ENCODE measurements at regions not wholly inside any gene's neighbourhood (a gene's known extent, or its start where the extent isn't known, plus 50 kb on each side); places are given as distances from the start of the nearest gene placed in this dataset.

- TF ChIP-seq CTCF (IDR thresholded peaks at IDR 0.05) (no peak), POLR2A (IDR thresholded peaks at IDR 0.05; ENCODE audit: low read length) (no peak), NR3C1 (IDR thresholded peaks at IDR 0.05) (no peak), JUN (IDR thresholded peaks at IDR 0.05) (no peak), EP300 (IDR thresholded peaks at IDR 0.05) (no peak), CBX8 (IDR thresholded peaks at IDR 0.05) (no peak), BHLHE40 (IDR thresholded peaks at IDR 0.05; ENCODE audit: low read depth, low read length) (no peak), CHD2 (IDR thresholded peaks at IDR 0.05; ENCODE audit: low read length, partially characterized antibody) (no peak), CEBPB (IDR thresholded peaks at IDR 0.05) (no peak), NFE2L2 (conservative IDR thresholded peaks at IDR 0.05; ENCODE audit: low read length) (no peak), SMC3 (IDR thresholded peaks at IDR 0.05) (no peak), RAD21 (conservative IDR thresholded peaks at IDR 0.05 in 1 of 2, IDR thresholded peaks at IDR 0.05 in 1 of 2) (no peak)
- TF ChIP-seq, protein P1, sequence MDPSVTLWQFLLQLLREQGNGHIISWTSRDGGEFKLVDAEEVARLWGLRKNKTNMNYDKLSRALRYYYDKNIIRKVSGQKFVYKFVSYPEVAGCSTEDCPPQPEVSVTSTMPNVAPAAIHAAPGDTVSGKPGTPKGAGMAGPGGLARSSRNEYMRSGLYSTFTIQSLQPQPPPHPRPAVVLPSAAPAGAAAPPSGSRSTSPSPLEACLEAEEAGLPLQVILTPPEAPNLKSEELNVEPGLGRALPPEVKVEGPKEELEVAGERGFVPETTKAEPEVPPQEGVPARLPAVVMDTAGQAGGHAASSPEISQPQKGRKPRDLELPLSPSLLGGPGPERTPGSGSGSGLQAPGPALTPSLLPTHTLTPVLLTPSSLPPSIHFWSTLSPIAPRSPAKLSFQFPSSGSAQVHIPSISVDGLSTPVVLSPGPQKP (IDR thresholded peaks at IDR 0.05; ENCODE audit: low read depth, low read length): no peak
Observed at GRCh38 chr5:2833556-2833955, 82.1 kb upstream of the IRX2 start.

All from A549 (cell line).